ENCODE measurements at regions not wholly inside any gene's neighbourhood (a gene's known extent, or its start where the extent isn't known, plus 50 kb on each side); places are given as distances from the start of the nearest gene placed in this dataset.

DNA sequence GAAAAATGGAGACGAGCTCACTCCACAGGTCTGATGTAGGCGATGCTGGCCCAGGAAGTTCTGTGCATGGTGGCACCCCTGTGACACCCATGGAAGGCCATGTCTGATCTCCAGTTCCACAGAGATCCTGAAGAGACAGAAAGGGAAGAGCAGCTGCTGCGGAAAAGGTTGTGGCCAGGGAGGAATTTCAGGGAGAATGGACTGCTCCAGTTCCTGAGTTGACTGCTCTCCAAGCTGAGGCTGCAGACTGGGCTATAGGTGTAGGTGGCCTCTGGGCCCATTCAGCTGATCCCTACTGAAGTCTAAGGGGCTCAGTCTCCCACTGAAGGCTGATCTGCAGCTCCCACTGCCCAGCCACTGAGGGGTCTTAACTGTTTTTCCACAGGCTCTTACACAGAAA is 89.2 kb downstream of the ETS2 start:
- DNase-seq (ENCODE audit: extremely low read depth, low read depth): no peak
- TF ChIP-seq CTCF (IDR thresholded peaks at IDR 0.05; ENCODE audit: low read depth, low read length): no peak

- TF ChIP-seq CTCF (IDR thresholded peaks at IDR 0.05; ENCODE audit: low read depth, low read length): no peak
- no peak for DNase-seq (ENCODE audit: extremely low read depth, low read depth)
These were observed 83.3 kb downstream of the ETS2 start for GRCh38 chr21:38888991-38889561.

DNA sequence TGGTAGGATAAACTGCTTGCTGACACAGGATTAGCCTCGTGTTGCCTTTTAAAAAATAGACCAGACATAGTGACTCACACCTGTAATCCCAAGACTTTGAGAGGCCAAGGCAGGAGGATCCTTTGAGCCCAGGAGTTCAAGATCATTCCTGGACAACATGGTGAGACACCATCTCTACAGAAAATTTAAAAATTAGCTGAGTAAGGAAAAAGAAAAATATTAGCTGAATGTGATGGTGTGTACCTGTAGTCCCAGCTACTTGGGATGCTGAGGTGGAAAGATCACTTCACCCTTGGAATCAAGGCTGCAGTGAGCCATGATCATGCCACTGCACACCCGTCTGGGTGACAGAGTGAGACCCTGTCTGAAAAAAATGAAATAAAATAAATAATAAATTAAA is 82.0 kb downstream of the ETS2 start:
- TF ChIP-seq CTCF (IDR thresholded peaks at IDR 0.05; ENCODE audit: low read depth, low read length): no peak
- DNase-seq (ENCODE audit: extremely low read depth, low read depth): no peak

- no peak for DNase-seq (ENCODE audit: extremely low read depth, low read depth)
- no peak for TF ChIP-seq CTCF (IDR thresholded peaks at IDR 0.05; ENCODE audit: low read depth, low read length)
These were observed 81.4 kb downstream of the ETS2 start for GRCh38 chr21:38887062-38887686.

DNA sequence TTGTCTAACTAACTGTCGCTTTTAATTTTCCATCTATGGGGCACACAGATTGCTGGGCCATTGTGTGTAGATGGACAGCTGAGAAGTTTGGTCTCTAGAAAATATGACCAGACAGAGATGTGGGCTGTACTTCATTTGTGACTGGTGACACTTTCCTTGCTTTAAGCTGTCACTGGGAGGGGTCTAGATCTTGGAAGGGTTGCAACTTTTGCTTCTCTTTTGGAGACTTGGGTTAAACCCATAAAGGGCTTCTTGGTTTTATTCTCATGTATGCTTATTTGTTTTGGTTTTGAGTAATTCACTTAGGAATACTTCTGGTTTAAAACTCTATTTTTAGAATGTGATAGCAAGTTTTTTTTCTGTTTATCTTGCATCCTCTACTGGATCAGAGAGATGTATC is 80.2 kb downstream of the ETS2 start:
- DNase-seq (ENCODE audit: extremely low read depth, low read depth): no peak
- TF ChIP-seq CTCF (IDR thresholded peaks at IDR 0.05; ENCODE audit: low read depth, low read length): no peak

DNA sequence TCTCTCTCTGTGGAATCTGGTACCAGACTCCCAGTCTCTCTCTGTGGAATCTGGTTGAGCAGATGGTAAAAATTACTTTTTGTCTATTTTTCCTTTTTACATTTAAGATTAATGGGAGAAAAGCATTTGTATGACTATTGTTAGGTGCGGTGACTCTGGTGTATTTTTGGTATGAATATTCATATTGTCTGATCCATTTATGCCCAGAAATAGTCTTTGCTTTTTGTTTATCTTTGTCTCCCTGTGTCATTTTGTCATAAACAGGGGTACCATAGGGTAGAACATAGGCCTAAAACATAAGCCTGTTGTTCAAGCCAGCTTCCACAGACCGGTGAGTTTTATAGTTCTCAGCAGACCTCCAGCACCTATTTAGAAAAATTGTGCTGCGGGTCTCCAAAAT is 78.7 kb downstream of the ETS2 start:
- TF ChIP-seq CTCF (IDR thresholded peaks at IDR 0.05; ENCODE audit: low read depth, low read length): no peak
- no peak for DNase-seq (ENCODE audit: extremely low read depth, low read depth)

DNA sequence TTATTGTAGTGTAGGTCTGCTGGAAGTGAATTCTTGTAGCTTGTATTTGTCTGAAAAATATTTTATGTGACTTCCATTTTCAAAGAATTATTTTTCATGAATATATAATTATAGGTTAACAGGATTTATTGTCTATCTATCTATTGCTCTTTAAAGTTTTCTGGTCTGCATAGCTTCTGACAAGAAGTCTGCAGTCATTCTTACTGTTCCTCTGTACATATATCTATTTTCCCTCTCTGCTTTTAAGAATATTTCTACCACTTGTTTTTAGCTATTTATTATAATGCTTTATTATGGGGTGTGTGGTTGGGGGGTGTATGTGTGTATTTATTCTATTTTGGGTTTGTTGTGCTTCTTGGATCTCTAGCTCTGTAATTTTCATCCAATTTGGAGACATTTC is 77.4 kb downstream of the ETS2 start:
- TF ChIP-seq CTCF (IDR thresholded peaks at IDR 0.05; ENCODE audit: low read depth, low read length): no peak
- DNase-seq (ENCODE audit: extremely low read depth, low read depth): no peak

Measured in AG09319 (cell line).